GM12878 (cell line): ENCODE measurements at regions not wholly inside any gene's neighbourhood (a gene's known extent, or its start where the extent isn't known, plus 50 kb on each side); places are given as distances from the start of the nearest gene placed in this dataset.

Source experiments
- EED ChIP-seq: sonication (generic); IDR thresholded peaks from 2 replicates; pipeline ENCODE4 v1.6.1; 2016; ENCODE audit warnings: antibody characterized with exemption, low read depth
- TAF1 ChIP-seq: IDR thresholded peaks from 2 replicates; pipeline ENCODE4 v1.6.1; 2011; ENCODE audit warnings: mild to moderate bottlenecking, low read depth, low read length, borderline replicate concordance
- ZNF384 ChIP-seq: IDR thresholded peaks from 2 replicates; pipeline ENCODE4 v1.6.1; 2012; ENCODE audit warnings: low read depth, mild to moderate bottlenecking, low read length, improper control_type of control experiment, borderline replicate concordance

DNA sequence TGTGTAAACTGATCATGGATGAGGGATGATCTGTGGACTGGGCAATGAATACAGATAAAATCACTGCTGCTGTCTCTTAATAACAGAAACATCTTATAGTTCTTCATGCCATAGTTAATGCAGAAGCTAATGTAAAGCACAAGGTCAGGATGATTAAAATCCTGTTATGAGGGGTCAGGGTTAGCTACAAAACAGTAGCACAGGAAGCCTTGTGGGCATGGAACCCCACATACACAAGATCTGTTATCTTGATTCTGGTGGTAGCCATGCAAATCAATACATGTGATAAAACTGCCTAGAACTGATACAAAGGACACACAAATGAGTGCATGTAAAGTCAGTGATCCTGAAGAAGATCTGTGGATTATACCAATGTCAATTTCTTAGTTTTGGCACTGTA, 96.4 kb downstream of the KLF12 start:
- TF ChIP-seq ZNF384 (no peak), TAF1 (no peak), EED (no peak)
